Chondrocyte (in vitro differentiated cells): ENCODE measurements at regions not wholly inside any gene's neighbourhood (a gene's known extent, or its start where the extent isn't known, plus 50 kb on each side); places are given as distances from the start of the nearest gene placed in this dataset.

Experiments used
- DNase-seq: peaks from one replicate; pipeline ENCODE4 v3.0.0; 2021; ENCODE audit warnings: mixed read lengths, low spot score
- H3K27ac Mint-ChIP-seq: one replicate; pipeline ENCODE4 v1.8.0; 2021; ENCODE audit warnings: mild to moderate bottlenecking, moderate library complexity, mixed read lengths; ENCODE audit not compliant: unreplicated experiment
- H3K27me3 Mint-ChIP-seq: 2 replicates; pipeline ENCODE4 v1.8.0; 2021; ENCODE audit warnings: low read depth, mixed read lengths
- H3K36me3 Mint-ChIP-seq: 2 replicates; pipeline ENCODE4 v1.8.0; 2021; ENCODE audit warnings: low read depth, mixed read lengths
- H3K4me1 Mint-ChIP-seq: 2 replicates; pipeline ENCODE4 v1.8.0; 2021; ENCODE audit warnings: low read depth, mild to moderate bottlenecking, mixed read lengths
- H3K4me3 Mint-ChIP-seq: one replicate; pipeline ENCODE4 v1.8.0; 2021; ENCODE audit warnings: mild to moderate bottlenecking, moderate library complexity, mixed read lengths; ENCODE audit not compliant: unreplicated experiment
- H3K9me3 Mint-ChIP-seq: 2 replicates; pipeline ENCODE4 v1.8.0; 2021; ENCODE audit warnings: low read depth, mixed read lengths
- CTCF ChIP-seq: fragments of 200-600 bp; sonication (generic); IDR thresholded peaks from 2 replicates; pipeline ENCODE4 v1.5.0; 2021; ENCODE audit warnings: antibody characterized with exemption, mild to moderate bottlenecking, moderate library complexity

DNA sequence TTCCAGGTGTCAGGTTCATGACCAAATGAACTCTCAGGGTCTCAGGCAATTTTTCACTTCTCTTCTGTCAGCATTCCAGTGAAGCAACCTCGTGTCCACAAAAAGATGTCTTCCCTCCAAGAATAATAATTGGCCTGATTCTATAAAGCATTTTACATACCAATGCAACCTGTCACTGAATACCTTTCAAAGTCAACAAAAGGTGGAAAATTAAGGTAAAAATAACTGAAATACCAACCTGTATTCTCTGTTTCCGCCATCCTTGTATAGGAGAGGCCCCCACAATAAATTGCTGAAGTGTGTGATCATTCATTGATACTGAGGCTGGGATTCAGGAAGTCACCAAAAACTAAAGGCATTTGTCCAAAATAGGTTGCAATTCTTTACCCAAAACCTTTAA is 77.4 kb upstream of the TMEM45B start:
- no peak for DNase-seq
- Mint-ChIP-seq H3K4me1 (peaks cover 7% of the 10 kb centered on the region), H3K27me3 (peaks cover 38% of the 10 kb centered on the region), H3K4me3 (no peak overlapping the region), H3K27ac (no peak overlapping the region), H3K36me3 (no peaks in the 10 kb centered on the region), H3K9me3 (peaks cover 15% of the 10 kb centered on the region)
- TF ChIP-seq CTCF: no peak

- no peak for DNase-seq
- Mint-ChIP-seq H3K4me1 (peaks cover 7% of the 10 kb centered on the region), H3K9me3 (peaks cover 15% of the 10 kb centered on the region), H3K36me3 (no peaks in the 10 kb centered on the region), H3K27ac (no peak overlapping the region), H3K27me3 (peaks cover 27% of the 10 kb centered on the region), H3K4me3 (no peak overlapping the region)
- no peak for TF ChIP-seq CTCF
Observed at GRCh38 chr11:129739339-129739738, 76.3 kb upstream of the TMEM45B start.

DNA sequence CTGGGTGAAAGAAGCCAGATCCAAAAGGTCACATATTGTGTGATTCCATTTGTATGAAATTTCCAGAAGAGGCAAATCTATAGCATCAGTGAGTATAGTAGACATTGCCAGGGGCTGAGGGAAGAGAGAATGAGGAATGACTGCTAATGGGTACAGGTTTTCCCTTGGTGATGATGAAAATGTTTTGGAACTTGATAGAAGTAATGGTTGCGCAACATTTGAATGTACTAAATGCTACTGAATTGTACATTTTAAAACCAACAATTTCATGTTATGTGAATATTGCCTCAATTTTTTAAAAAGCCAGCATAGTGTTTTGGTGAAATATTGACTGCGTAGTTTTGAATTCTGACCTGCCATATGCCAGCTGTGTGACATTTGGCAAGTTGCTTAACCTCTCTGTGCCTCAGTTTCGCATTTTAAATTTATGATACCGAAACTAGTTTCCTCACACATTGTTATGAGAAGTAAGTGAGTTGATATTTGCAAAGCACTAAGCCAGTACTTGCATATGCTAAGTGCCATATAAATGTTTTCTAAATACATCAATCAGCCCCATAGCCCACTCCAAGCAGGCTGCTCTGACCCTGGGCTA is 75.4 kb upstream of the TMEM45B start:
- peaks cover 30% of the 10 kb centered on the region for H3K27me3 Mint-ChIP-seq
- H3K27ac Mint-ChIP-seq: no peak overlapping the region
- TF ChIP-seq CTCF: no peak
- no peak for DNase-seq
- H3K4me3 Mint-ChIP-seq: no peak overlapping the region
- H3K9me3 Mint-ChIP-seq: peaks cover 15% of the 10 kb centered on the region
- H3K36me3 Mint-ChIP-seq: no peaks in the 10 kb centered on the region
- peaks cover 7% of the 10 kb centered on the region for H3K4me1 Mint-ChIP-seq

DNA sequence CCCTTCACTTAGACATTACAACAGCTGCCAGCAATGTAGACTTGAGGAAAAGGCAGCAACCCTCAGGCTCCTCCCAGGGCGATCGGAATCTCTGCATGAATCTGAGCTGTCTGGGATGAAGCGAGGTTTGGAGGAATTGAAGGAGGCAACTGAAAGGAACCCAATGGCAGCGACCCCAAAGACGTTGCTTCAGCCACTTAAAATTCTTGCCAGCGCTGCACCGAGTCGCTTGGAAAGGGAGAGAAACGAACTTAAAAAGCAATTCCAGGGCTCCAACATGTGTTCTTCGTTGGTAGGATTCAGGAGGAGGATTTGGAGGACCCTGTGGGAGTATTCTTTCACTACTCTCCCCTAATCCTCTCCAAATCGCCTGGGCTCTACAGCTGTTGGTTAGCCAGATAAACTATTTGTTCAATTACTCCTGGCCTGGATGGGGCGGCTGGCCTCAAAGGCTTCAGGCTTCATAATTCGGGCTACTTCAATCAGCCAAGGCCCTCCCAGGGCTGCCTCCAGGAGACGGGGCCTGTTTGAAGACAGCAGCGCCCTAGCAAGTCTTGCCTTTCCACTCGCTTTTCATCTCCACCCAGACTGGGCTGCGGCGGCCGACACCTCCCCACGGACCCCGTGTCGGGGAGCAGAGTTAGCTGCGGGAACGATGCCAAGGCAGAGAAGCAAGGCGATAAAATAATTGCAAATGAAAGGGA is 72.4 kb upstream of the TMEM45B start:
- H3K4me1 Mint-ChIP-seq: no peaks in the 10 kb centered on the region
- no peak overlapping the region for H3K4me3 Mint-ChIP-seq
- H3K9me3 Mint-ChIP-seq: peaks cover 3% of the 10 kb centered on the region
- peaks cover 41% of the 10 kb centered on the region for H3K27me3 Mint-ChIP-seq
- H3K36me3 Mint-ChIP-seq: no peaks in the 10 kb centered on the region
- no peak for TF ChIP-seq CTCF
- DNase-seq: no peak
- no peak overlapping the region for H3K27ac Mint-ChIP-seq

DNA sequence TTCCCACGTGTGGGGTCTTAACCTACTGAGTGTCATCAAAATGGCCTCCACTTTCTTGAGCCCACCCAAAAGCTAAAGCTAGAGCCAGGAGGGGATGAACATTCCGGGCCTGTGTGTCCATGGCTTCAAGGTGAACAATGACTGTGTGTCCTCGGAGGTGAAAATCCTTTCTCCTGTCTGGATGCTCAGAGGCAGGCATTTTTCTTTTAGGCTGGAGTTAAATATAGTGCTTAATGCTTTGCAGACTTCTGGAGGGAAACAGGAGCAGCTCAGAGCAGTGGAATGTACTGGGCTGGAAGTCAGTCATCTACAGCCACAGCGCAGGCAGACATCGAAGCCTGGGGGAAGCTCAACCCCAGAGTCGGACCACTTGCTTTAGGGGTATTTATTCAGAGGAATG is 68.6 kb upstream of the TMEM45B start:
- no peak for DNase-seq
- no peak for TF ChIP-seq CTCF
- Mint-ChIP-seq H3K27ac (no peak overlapping the region), H3K9me3 (no peaks in the 10 kb centered on the region), H3K27me3 (peaks cover 42% of the 10 kb centered on the region), H3K4me1 (no peaks in the 10 kb centered on the region), H3K4me3 (no peak overlapping the region), H3K36me3 (no peaks in the 10 kb centered on the region)
